HepG2 (cell line): ENCODE measurements at regions not wholly inside any gene's neighbourhood (a gene's known extent, or its start where the extent isn't known, plus 50 kb on each side); places are given as distances from the start of the nearest gene placed in this dataset.

Source experiments
- ATAC-seq: fragments of 200-7000 bp; cut with Tn5 transposase; 3 replicates; pipeline ENCODE4 v1.9.1; 2020; ENCODE audit warnings: mild to moderate bottlenecking, moderate library complexity
- BruUV-seq: library from RNA; stranded (reverse); fragments of 400-500 nt; replicated peaks from 2 replicates; lab custom pipeline; 2021; lab: Mats Ljungman, UMichigan
- CTCF ChIA-PET: fragments of 300-600 bp; formaldehyde crosslinking; extraction: SDS; loops from one replicate; lab custom pipeline; 2021; ENCODE audit warnings: low total read pairs, inconsistent platforms, low intra/inter-chr PET ratio; lab: Yijun Ruan, JAX
- POLR2A ChIA-PET: fragments of 350-600 bp; sonication (Branson Sonifier 250); formaldehyde crosslinking; loops from one replicate; lab custom pipeline; 2020; ENCODE audit warnings: antibody characterized with exemption, inconsistent platforms; lab: Yijun Ruan, JAX
- DNase-seq: peaks from one replicate; pipeline ENCODE4 v3.0.0-alpha.2; 2015; ENCODE audit warnings: low spot score
- FAIRE-seq: peaks from 3 replicates; lab custom pipeline; 2011; peaks lifted over from hg19 to GRCh38; lab: Jason Lieb, UNC
- H2AFZ ChIP-seq: one replicate; pipeline ENCODE4 v1.6.1; 2011; ENCODE audit warnings: low read length, inconsistent platforms
- H3K27ac ChIP-seq: fragments of 300-600 bp; 3 replicates; pipeline ENCODE4 v1.8.0; 2011; ENCODE audit warnings: mixed run types, mild to moderate bottlenecking, mixed read lengths, low read length, inconsistent platforms; ENCODE audit not compliant: insufficient read depth; ENCODE audit errors: extremely low read length
- H3K27me3 ChIP-seq, 2 experiments: fragments of 200-600 bp in 1 of 2; 2 replicates in 1 of 2; 3 replicates in 1 of 2; pipeline versions ENCODE4 v1.6.0 to v1.8.0; 2011; ENCODE audit warnings: low read length in 2 of 2, mild to moderate bottlenecking in 2 of 2, moderate library complexity in 2 of 2, inconsistent platforms in 1 of 2; ENCODE audit not compliant: insufficient read depth in 2 of 2, control insufficient read depth in 1 of 2
- H3K36me3 ChIP-seq, 2 experiments: fragments of 200-600 bp in 1 of 2; replicated peaks in 1 of 2; 2 replicates in 1 of 2; 3 replicates in 1 of 2; pipeline versions ENCODE4 v1.5.1 to v1.8.0; 2011; ENCODE audit warnings: low read length in 2 of 2, inconsistent platforms in 1 of 2; ENCODE audit not compliant: insufficient read depth in 2 of 2, control insufficient read depth in 1 of 2
- H3K4me1 ChIP-seq: 2 replicates; pipeline ENCODE4 v1.5.1; 2012; ENCODE audit warnings: low read length, inconsistent platforms; ENCODE audit not compliant: insufficient read depth
- H3K4me2 ChIP-seq: 2 replicates; pipeline ENCODE4 v1.6.0; 2011; ENCODE audit warnings: low read depth, low read length, inconsistent platforms
- H3K4me3 ChIP-seq, 3 experiments: fragments of 200-600 bp in 1 of 3; sonication (generic), shearing (Covaris generic) in 1 of 3; replicated peaks in 1 of 3; 2 replicates each; pipeline ENCODE4 v1.5.1; 2011 to 2016; ENCODE audit warnings: low read length in 3 of 3, inconsistent platforms in 2 of 3, low read depth in 2 of 3, mild to moderate bottlenecking in 2 of 3, control low read depth in 1 of 3, mixed read lengths in 1 of 3; ENCODE audit not compliant: insufficient read depth in 1 of 3
- H3K79me2 ChIP-seq: one replicate; pipeline ENCODE4 v1.6.1; 2011; ENCODE audit warnings: low read length, inconsistent platforms; ENCODE audit not compliant: insufficient read depth
- H3K9ac ChIP-seq: 2 replicates; pipeline ENCODE4 v1.6.0; 2011; ENCODE audit warnings: mild to moderate bottlenecking, low read depth, low read length, inconsistent platforms; ENCODE audit not compliant: insufficient read depth
- H3K9me3 ChIP-seq: 2 replicates; pipeline ENCODE4 v1.5.1; 2012; ENCODE audit warnings: mild to moderate bottlenecking, low read length
- H4K20me1 ChIP-seq: 2 replicates; pipeline ENCODE4 v1.6.0; 2011; ENCODE audit warnings: inconsistent platforms, mild to moderate bottlenecking, low read length, moderate library complexity; ENCODE audit not compliant: insufficient read depth
- FLYWCH1 ChIP-seq: sonication (generic); formaldehyde crosslinking; IDR thresholded peaks from 2 replicates; pipeline ENCODE4 v1.8.1; 2023; ENCODE audit warnings: mild to moderate bottlenecking, missing genetic modification reagents
- HOXA9 ChIP-seq: sonication (generic); formaldehyde crosslinking; IDR thresholded peaks from 2 replicates; pipeline ENCODE4 v1.8.1; 2022; ENCODE audit warnings: missing genetic modification reagents, mild to moderate bottlenecking, moderate library complexity, borderline replicate concordance
- ISX ChIP-seq: sonication (generic); formaldehyde crosslinking; conservative IDR thresholded peaks from 2 replicates; pipeline ENCODE4 v1.5.0; 2020; ENCODE audit warnings: missing genetic modification reagents
- MTF2 ChIP-seq: sonication (generic); formaldehyde crosslinking; IDR thresholded peaks from 2 replicates; pipeline ENCODE4 v1.5.0; 2020; ENCODE audit warnings: missing genetic modification reagents, borderline replicate concordance
- MXI1 ChIP-seq: IDR thresholded peaks from 3 replicates; pipeline ENCODE4 v1.6.1; 2012; ENCODE audit warnings: low read depth, low read length, inconsistent platforms, borderline replicate concordance
- NCOR1 ChIP-seq: fragments of 200-600 bp; sonication (generic); IDR thresholded peaks from 2 replicates; pipeline ENCODE4 v1.7.0; 2017; ENCODE audit warnings: antibody characterized with exemption, low read length, borderline replicate concordance
- POGZ ChIP-seq: sonication (generic); formaldehyde crosslinking; IDR thresholded peaks from 2 replicates; pipeline ENCODE4 v1.4.0; 2020; ENCODE audit warnings: mild to moderate bottlenecking, missing genetic modification reagents
- SMYD3 ChIP-seq: sonication (generic); formaldehyde crosslinking; IDR thresholded peaks from 2 replicates; pipeline ENCODE4 v1.8.1; 2023; ENCODE audit warnings: mild to moderate bottlenecking, missing genetic modification reagents
- SOX6 ChIP-seq, 2 experiments: fragments of 450-650 bp in 1 of 2; sonication (generic) in 1 of 2; formaldehyde crosslinking in 1 of 2; IDR thresholded peaks; 2 replicates each; pipeline versions ENCODE4 v1.4.0 to v1.6.1; 2017 to 2020; ENCODE audit warnings: antibody characterized with exemption in 1 of 2, mild to moderate bottlenecking in 1 of 2, missing genetic modification reagents in 1 of 2
- SYNCRIP ChIP-seq: fragments of 200-400 bp; formaldehyde crosslinking; IDR thresholded peaks from 2 replicates; pipeline ENCODE4 v1.6.1; 2018; ENCODE audit warnings: mild to moderate bottlenecking, low read depth, low read length; ENCODE audit not compliant: insufficient read depth
- TAF1 ChIP-seq: sonication (generic); formaldehyde crosslinking; IDR thresholded peaks from 2 replicates; pipeline ENCODE4 v1.4.0; 2020; ENCODE audit warnings: missing genetic modification reagents
- TRIM22 ChIP-seq: fragments of 450-650 bp; IDR thresholded peaks from 2 replicates; pipeline ENCODE4 v1.6.1; 2017
- ZMYM4 ChIP-seq: sonication (generic); formaldehyde crosslinking; IDR thresholded peaks from 2 replicates; pipeline ENCODE4 v1.8.1; 2023; ENCODE audit warnings: mild to moderate bottlenecking, missing genetic modification reagents
- ZNF274 ChIP-seq: sonication (generic); formaldehyde crosslinking; IDR thresholded peaks from 2 replicates; pipeline ENCODE4 v1.5.1; 2020; ENCODE audit warnings: mild to moderate bottlenecking, missing genetic modification reagents
- ZNF354B ChIP-seq: sonication (generic); formaldehyde crosslinking; IDR thresholded peaks from 2 replicates; pipeline ENCODE4 v1.8.0; 2022; ENCODE audit warnings: mild to moderate bottlenecking, missing genetic modification reagents
- ZNF747 ChIP-seq: sonication (generic); formaldehyde crosslinking; IDR thresholded peaks from 2 replicates; pipeline ENCODE4 v1.8.1; 2023; ENCODE audit warnings: missing genetic modification reagents, mild to moderate bottlenecking, borderline replicate concordance
- WGBS: methylation state at CpG from one replicate; pipeline ENCODE4 v1.1.6; 2017; ENCODE audit warnings: low lambda C conversion rate; 5-methylcytosine and 5-hydroxymethylcytosine counted together
- in situ Hi-C: cut with HindIII; loops from 2 replicates; pipeline ENCODE4 v1.10.0; 2017; ENCODE audit warnings: low pct_unique_long_range_greater_than_20kb; ENCODE audit not compliant: extremely low pct_ligation_motif_present
- intact Hi-C: fragments of 100-400 bp; cut with micrococcal nuclease; formaldehyde crosslinking; loops from one replicate; pipeline ENCODE4 v1.10.0; 2022; ENCODE audit not compliant: unreplicated experiment
- TF ChIP-seq, protein P1 (sequence below): IDR thresholded peaks from 2 replicates; pipeline ENCODE4 v1.6.1; 2018; ENCODE audit warnings: missing genetic modification reagents, mild to moderate bottlenecking, missing compliant biosample characterization

GRCh38 chr6:156347246-156347645, 429.9 kb upstream of the ARID1B start:
- ChIA-PET CTCF (no interaction called here), POLR2A (no interaction called here)
- no TSS peak for BruUV-seq
- H3K36me3 ChIP-seq = no peaks in the 10 kb centered on the region
- WGBS = 17% methylated on average over 7 of the region's 7 CpGs
- H3K27me3 ChIP-seq = no peaks in the 10 kb centered on the region; a peak in 1 of 5 replicates
- in situ Hi-C loops = no loop called here
- ATAC-seq = no peak
- no peak overlapping the region for H3K27ac ChIP-seq
- H3K9me3 ChIP-seq = no peaks in the 10 kb centered on the region
- H2AFZ ChIP-seq = no peak overlapping the region
- no peaks in the 10 kb centered on the region for H3K79me2 ChIP-seq
- no peak overlapping the region for H3K4me3 ChIP-seq
- H3K9ac ChIP-seq = no peak overlapping the region
- DNase-seq = no peak
- TF ChIP-seq ZMYM4 (CRISPR knock-in tag) (no peak), MTF2 (no peak), TAF1 (no peak), SOX6 (IDR thresholded peaks at IDR 0.05) (no peak), SOX6 (CRISPR knock-in tag; IDR thresholded peaks at IDR 0.05) (no peak), NCOR1 (no peak)
- H3K4me1 ChIP-seq = no peaks in the 10 kb centered on the region
- H4K20me1 ChIP-seq = no peaks in the 10 kb centered on the region
- no peak overlapping the region for H3K4me2 ChIP-seq
- FAIRE-seq = no peak
- intact Hi-C loops = no loop called here

GRCh38 chr6:156345700-156346099, 431.5 kb upstream of the ARID1B start:
- Histone ChIP-seq H3K9ac (no peak overlapping the region), H4K20me1 (no peaks in the 10 kb centered on the region), H3K79me2 (no peaks in the 10 kb centered on the region), H3K4me2 (no peak overlapping the region), H3K36me3 (no peaks in the 10 kb centered on the region), H2AFZ (no peak overlapping the region), H3K4me1 (no peaks in the 10 kb centered on the region), H3K27ac (no peak overlapping the region), H3K27me3 (peaks cover 0 to 5% of the 10 kb centered on the region in 2 experiments; a peak in 3 of 5 replicates), H3K4me3 (no peak overlapping the region), H3K9me3 (no peaks in the 10 kb centered on the region)
- ChIA-PET CTCF (no interaction called here), POLR2A (no interaction called here)
- in situ Hi-C loops = no loop called here
- BruUV-seq = no TSS peak
- 5% methylated on average over 7 of the region's 7 CpGs for WGBS
- DNase-seq = no peak
- FAIRE-seq = no peak
- intact Hi-C loops = no loop called here
- ATAC-seq = no peak
- TF ChIP-seq ZNF274 (CRISPR knock-in tag) (no peak), POGZ (no peak), SYNCRIP (no peak), FLYWCH1 (CRISPR knock-in tag) (no peak), SMYD3 (CRISPR knock-in tag) (no peak), HOXA9 (CRISPR knock-in tag) (no peak), ZNF747 (CRISPR knock-in tag) (no peak), MXI1 (no peak), ISX (CRISPR knock-in tag) (no peak), ZNF354B (CRISPR knock-in tag) (no peak), TRIM22 (no peak)
- TF ChIP-seq, protein P1, sequence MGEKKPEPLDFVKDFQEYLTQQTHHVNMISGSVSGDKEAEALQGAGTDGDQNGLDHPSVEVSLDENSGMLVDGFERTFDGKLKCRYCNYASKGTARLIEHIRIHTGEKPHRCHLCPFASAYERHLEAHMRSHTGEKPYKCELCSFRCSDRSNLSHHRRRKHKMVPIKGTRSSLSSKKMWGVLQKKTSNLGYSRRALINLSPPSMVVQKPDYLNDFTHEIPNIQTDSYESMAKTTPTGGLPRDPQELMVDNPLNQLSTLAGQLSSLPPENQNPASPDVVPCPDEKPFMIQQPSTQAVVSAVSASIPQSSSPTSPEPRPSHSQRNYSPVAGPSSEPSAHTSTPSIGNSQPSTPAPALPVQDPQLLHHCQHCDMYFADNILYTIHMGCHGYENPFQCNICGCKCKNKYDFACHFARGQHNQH = no peak
